SK-N-SH (cell line): ENCODE measurements at regions not wholly inside any gene's neighbourhood (a gene's known extent, or its start where the extent isn't known, plus 50 kb on each side); places are given as distances from the start of the nearest gene placed in this dataset.

Experiments used
- CTCF ChIA-PET: fragments of 300-600, 350-600 bp; formaldehyde crosslinking; extraction: SDS; loops from one replicate; lab custom pipeline; 2021; lab: Yijun Ruan, JAX
- POLR2A ChIA-PET: fragments of 350-600 bp; sonication (Branson Sonifier 250); formaldehyde crosslinking; extraction: SDS; loops from one replicate; lab custom pipeline; 2020; ENCODE audit warnings: antibody characterized with exemption, inconsistent platforms; lab: Yijun Ruan, JAX
- DNase-seq: peaks from one replicate; pipeline ENCODE4 v3.0.0; 2012
- H2AFZ ChIP-seq: fragments of 200-600 bp; sonication (generic); 2 replicates; pipeline ENCODE4 v1.8.1; 2016; ENCODE audit warnings: antibody characterized with exemption, mild to moderate bottlenecking, low read depth
- H3F3A ChIP-seq: fragments of 200-600 bp; sonication (generic); replicated peaks from 2 replicates; pipeline ENCODE3; 2016; ENCODE audit warnings: antibody characterized with exemption, mild to moderate bottlenecking; ENCODE audit not compliant: insufficient read depth
- H3K27ac ChIP-seq, 2 experiments: fragments of 200-500 bp in 1 of 2; fragments of 200-600 bp in 1 of 2; sonication (Bioruptor generic) in 1 of 2; sonication (generic), shearing (Covaris generic) in 1 of 2; 2 replicates each; pipeline versions ENCODE4 v1.5.1 to v1.6.1; 2014 to 2016; ENCODE audit warnings: low read depth in 2 of 2, inconsistent platforms in 1 of 2, low read length in 1 of 2, mild to moderate bottlenecking in 1 of 2, mixed read lengths in 1 of 2
- H3K27me3 ChIP-seq: fragments of 200-600 bp; sonication (generic), shearing (Covaris generic); 2 replicates; pipeline ENCODE4 v1.6.1; 2016; ENCODE audit warnings: mixed run types; ENCODE audit not compliant: insufficient read depth
- H3K36me3 ChIP-seq, 2 experiments: fragments of 200-500 bp in 1 of 2; fragments of 200-600 bp in 1 of 2; sonication (Bioruptor generic) in 1 of 2; sonication (generic) in 1 of 2; replicated peaks in 1 of 2; 2 replicates each; pipeline versions ENCODE3 to v1.5.1; 2014 to 2016; ENCODE audit warnings: low read length in 1 of 2, mild to moderate bottlenecking in 1 of 2; ENCODE audit not compliant: insufficient read depth in 2 of 2, control insufficient read depth in 1 of 2
- H3K4me1 ChIP-seq, 2 experiments: fragments of 200-500 bp in 1 of 2; fragments of 200-600 bp in 1 of 2; sonication (Bioruptor generic) in 1 of 2; sonication (generic), shearing (Covaris generic) in 1 of 2; 2 replicates each; pipeline versions ENCODE4 v1.5.1 to v1.6.1; 2014 to 2016; ENCODE audit warnings: low read depth in 1 of 2, low read length in 1 of 2, mixed run types in 1 of 2; ENCODE audit not compliant: insufficient read depth in 2 of 2, control insufficient read depth in 1 of 2
- H3K4me2 ChIP-seq: fragments of 200-600 bp; sonication (generic), shearing (Covaris generic); 2 replicates; pipeline ENCODE4 v1.6.1; 2017; ENCODE audit warnings: mixed run types
- H3K4me3 ChIP-seq, 2 experiments: fragments of 200-500 bp in 1 of 2; fragments of 200-600 bp in 1 of 2; sonication (Bioruptor generic) in 1 of 2; sonication (generic), shearing (Covaris generic) in 1 of 2; 2 replicates each; pipeline versions ENCODE4 v1.5.1 to v1.8.1; 2014 to 2016; ENCODE audit warnings: low read depth in 2 of 2, inconsistent platforms in 1 of 2, low read length in 1 of 2, mild to moderate bottlenecking in 1 of 2, mixed read lengths in 1 of 2, moderate library complexity in 1 of 2
- H3K79me2 ChIP-seq: fragments of 200-600 bp; sonication (generic); 2 replicates; pipeline ENCODE4 v1.8.1; 2017; ENCODE audit warnings: mild to moderate bottlenecking; ENCODE audit not compliant: insufficient read depth
- H3K9ac ChIP-seq: fragments of 200-600 bp; sonication (generic); 2 replicates; pipeline ENCODE4 v1.6.1; 2017; ENCODE audit warnings: mixed run types
- H3K9me2 ChIP-seq: fragments of 200-600 bp; sonication (generic); 2 replicates; pipeline ENCODE4 v1.6.1; 2017; ENCODE audit warnings: mixed run types
- H3K9me3 ChIP-seq: fragments of 200-600 bp; sonication (generic); 2 replicates; pipeline ENCODE4 v1.6.1; 2017; ENCODE audit warnings: mixed run types, mild to moderate bottlenecking, moderate library complexity
- H4K20me1 ChIP-seq: fragments of 200-600 bp; sonication (generic); 2 replicates; pipeline ENCODE4 v1.6.1; 2017; ENCODE audit warnings: mild to moderate bottlenecking, mixed run types; ENCODE audit not compliant: insufficient read depth
- FOXJ3 ChIP-seq: sonication (generic); formaldehyde crosslinking; IDR thresholded peaks from 2 replicates; pipeline ENCODE4 v1.5.1; 2020; ENCODE audit warnings: mild to moderate bottlenecking, missing genetic modification reagents
- FOXM1 ChIP-seq: IDR thresholded peaks from 2 replicates; pipeline ENCODE4 v1.4.0; 2012; ENCODE audit warnings: low read depth, mild to moderate bottlenecking
- MEF2A ChIP-seq: IDR thresholded peaks from 2 replicates; pipeline ENCODE4 v1.4.0; 2012; ENCODE audit warnings: low read depth, borderline replicate concordance
- MXI1 ChIP-seq: IDR thresholded peaks from 2 replicates; pipeline ENCODE4 v1.6.1; 2012; ENCODE audit warnings: mild to moderate bottlenecking, low read depth, low read length, improper control_type of control experiment
- POLR2AphosphoS5 ChIP-seq: IDR thresholded peaks from 2 replicates; pipeline ENCODE4 v1.6.1; 2012; ENCODE audit warnings: low read depth, low read length
- RCOR1 ChIP-seq: fragments of 150-350 bp; IDR thresholded peaks from 2 replicates; pipeline ENCODE4 v1.6.1; 2017; ENCODE audit warnings: antibody characterized with exemption, low read length
- REST ChIP-seq: IDR thresholded peaks from 2 replicates; pipeline ENCODE4 v1.6.1; 2012; ENCODE audit warnings: mild to moderate bottlenecking, low read depth, low read length, moderate library complexity
- RXRA ChIP-seq: IDR thresholded peaks from 2 replicates; pipeline ENCODE4 v1.4.0; 2012; ENCODE audit warnings: low read depth, mild to moderate bottlenecking, borderline replicate concordance
- SIN3A ChIP-seq: IDR thresholded peaks from 2 replicates; pipeline ENCODE4 v1.6.1; 2012; ENCODE audit warnings: low read depth, mild to moderate bottlenecking, low read length, moderate library complexity, borderline replicate concordance
- SMC3 ChIP-seq: IDR thresholded peaks from 2 replicates; pipeline ENCODE4 v1.6.1; 2012; ENCODE audit warnings: low read depth, low read length, improper control_type of control experiment
- TAF1 ChIP-seq: IDR thresholded peaks from 2 replicates; pipeline ENCODE4 v1.6.1; 2012; ENCODE audit warnings: low read depth, mild to moderate bottlenecking, low read length, moderate library complexity, borderline replicate concordance
- TCF12 ChIP-seq: IDR thresholded peaks from 2 replicates; pipeline ENCODE4 v1.4.0; 2012
- YY1 ChIP-seq: IDR thresholded peaks from 2 replicates; pipeline ENCODE4 v1.4.0; 2012; ENCODE audit warnings: low read depth, mild to moderate bottlenecking
- WGBS: methylation state at CpG from one replicate; pipeline ENCODE4 v1.1.6; 2017; ENCODE audit warnings: low lambda C conversion rate; 5-methylcytosine and 5-hydroxymethylcytosine counted together
- TF ChIP-seq, protein P1 (sequence below): fragments of 150-350 bp; IDR thresholded peaks from 2 replicates; pipeline ENCODE4 v1.6.1; 2017; ENCODE audit warnings: antibody characterized with exemption, low read length, low read depth, borderline replicate concordance
- TF ChIP-seq, protein P2 (sequence below): fragments of 150-350 bp; IDR thresholded peaks from 2 replicates; pipeline ENCODE4 v1.6.1; 2016; ENCODE audit warnings: mild to moderate bottlenecking, low read depth, low read length
- TF ChIP-seq, protein P3 (sequence below): IDR thresholded peaks from 2 replicates; pipeline ENCODE4; 2012
- TF ChIP-seq, protein P4 (sequence below): fragments of 200-600 bp; sonication (generic); IDR thresholded peaks from 2 replicates; pipeline ENCODE4 v1.6.1; 2017; ENCODE audit warnings: antibody characterized with exemption, mild to moderate bottlenecking, moderate library complexity

DNA sequence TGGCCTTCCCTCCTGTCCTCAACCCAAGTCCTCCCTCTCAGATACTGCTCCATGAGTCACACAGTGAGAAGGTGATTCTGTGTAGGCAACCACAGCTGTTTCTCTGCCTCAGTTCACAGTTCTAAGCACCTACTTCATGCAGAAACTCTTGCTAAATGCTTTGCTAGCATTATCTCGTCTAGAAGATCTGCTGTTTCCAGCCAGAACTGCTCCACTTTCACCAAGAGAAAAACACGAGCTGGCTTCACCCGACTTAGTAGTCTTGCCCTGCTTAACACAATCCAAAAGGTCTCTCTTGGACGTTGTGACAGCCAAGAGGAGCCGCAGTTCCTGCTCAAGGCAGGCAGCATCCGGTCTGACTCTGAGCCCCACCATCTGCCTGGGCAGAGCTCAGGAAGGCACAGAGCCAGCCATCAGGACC, 272.1 kb downstream of the UACA start:
- no peak overlapping the region for H3K4me3 ChIP-seq
- H3K79me2 ChIP-seq = no peaks in the 10 kb centered on the region; the same call in 1 of the 2 replicates
- no peak overlapping the region for H3K9ac ChIP-seq
- no peaks in the 10 kb centered on the region for H3K27me3 ChIP-seq
- no peak overlapping the region; a peak in 1 of 4 replicates for H3K27ac ChIP-seq
- POLR2A ChIA-PET = interaction anchor here (1.7 kb wide), 1 partner anchor 11 kb away, joined by 3 read pairs; no protein-coding TSS in a partner anchor
- H3K4me2 ChIP-seq = no peak overlapping the region
- no peak overlapping the region for H2AFZ ChIP-seq
- H3F3A ChIP-seq = peaks cover 30% of the 10 kb centered on the region
- CTCF ChIA-PET = interaction anchor here (1.6 to 2.7 kb wide), 2 partner anchors 58 to 1013 kb away, joined by 5 to 8 read pairs; no protein-coding TSS in a partner anchor
- no peak for DNase-seq
- H3K9me2 ChIP-seq = no peaks in the 10 kb centered on the region
- TF ChIP-seq YY1 (no peak), SMC3 (no peak), RXRA (no peak)
- no peaks in the 10 kb centered on the region for H4K20me1 ChIP-seq
- H3K36me3 ChIP-seq = no peaks in the 10 kb centered on the region
- 90% methylated on average over 6 of the region's 6 CpGs for WGBS
- H3K4me1 ChIP-seq = peaks cover 42 to 48% of the 10 kb centered on the region in 2 experiments
- no peaks in the 10 kb centered on the region for H3K9me3 ChIP-seq

- no peak overlapping the region for H3K9ac ChIP-seq
- H4K20me1 ChIP-seq = no peaks in the 10 kb centered on the region
- no peak overlapping the region for H2AFZ ChIP-seq
- H3K27me3 ChIP-seq = no peaks in the 10 kb centered on the region
- no peak for DNase-seq
- H3K36me3 ChIP-seq = no peaks in the 10 kb centered on the region
- no peak for TF ChIP-seq FOXJ3 (CRISPR knock-in tag)
- TF ChIP-seq FOXM1 = no peak
- TF ChIP-seq MXI1 = no peak
- no peak for TF ChIP-seq POLR2AphosphoS5
- TF ChIP-seq, protein P1, sequence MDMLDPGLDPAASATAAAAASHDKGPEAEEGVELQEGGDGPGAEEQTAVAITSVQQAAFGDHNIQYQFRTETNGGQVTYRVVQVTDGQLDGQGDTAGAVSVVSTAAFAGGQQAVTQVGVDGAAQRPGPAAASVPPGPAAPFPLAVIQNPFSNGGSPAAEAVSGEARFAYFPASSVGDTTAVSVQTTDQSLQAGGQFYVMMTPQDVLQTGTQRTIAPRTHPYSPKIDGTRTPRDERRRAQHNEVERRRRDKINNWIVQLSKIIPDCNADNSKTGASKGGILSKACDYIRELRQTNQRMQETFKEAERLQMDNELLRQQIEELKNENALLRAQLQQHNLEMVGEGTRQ = no peak
- no peak for TF ChIP-seq REST
- no peak for TF ChIP-seq MEF2A
- TF ChIP-seq, protein P2, sequence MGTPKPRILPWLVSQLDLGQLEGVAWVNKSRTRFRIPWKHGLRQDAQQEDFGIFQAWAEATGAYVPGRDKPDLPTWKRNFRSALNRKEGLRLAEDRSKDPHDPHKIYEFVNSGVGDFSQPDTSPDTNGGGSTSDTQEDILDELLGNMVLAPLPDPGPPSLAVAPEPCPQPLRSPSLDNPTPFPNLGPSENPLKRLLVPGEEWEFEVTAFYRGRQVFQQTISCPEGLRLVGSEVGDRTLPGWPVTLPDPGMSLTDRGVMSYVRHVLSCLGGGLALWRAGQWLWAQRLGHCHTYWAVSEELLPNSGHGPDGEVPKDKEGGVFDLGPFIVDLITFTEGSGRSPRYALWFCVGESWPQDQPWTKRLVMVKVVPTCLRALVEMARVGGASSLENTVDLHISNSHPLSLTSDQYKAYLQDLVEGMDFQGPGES = no peak
- no peak for TF ChIP-seq RCOR1
- no peak for TF ChIP-seq TCF12
- TF ChIP-seq TAF1 = no peak
- TF ChIP-seq, protein P3, sequence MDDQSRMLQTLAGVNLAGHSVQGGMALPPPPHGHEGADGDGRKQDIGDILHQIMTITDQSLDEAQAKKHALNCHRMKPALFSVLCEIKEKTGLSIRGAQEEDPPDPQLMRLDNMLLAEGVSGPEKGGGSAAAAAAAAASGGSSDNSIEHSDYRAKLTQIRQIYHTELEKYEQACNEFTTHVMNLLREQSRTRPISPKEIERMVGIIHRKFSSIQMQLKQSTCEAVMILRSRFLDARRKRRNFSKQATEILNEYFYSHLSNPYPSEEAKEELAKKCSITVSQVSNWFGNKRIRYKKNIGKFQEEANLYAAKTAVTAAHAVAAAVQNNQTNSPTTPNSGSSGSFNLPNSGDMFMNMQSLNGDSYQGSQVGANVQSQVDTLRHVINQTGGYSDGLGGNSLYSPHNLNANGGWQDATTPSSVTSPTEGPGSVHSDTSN = no peak
- no peak for TF ChIP-seq SIN3A
- TF ChIP-seq, protein P4, sequence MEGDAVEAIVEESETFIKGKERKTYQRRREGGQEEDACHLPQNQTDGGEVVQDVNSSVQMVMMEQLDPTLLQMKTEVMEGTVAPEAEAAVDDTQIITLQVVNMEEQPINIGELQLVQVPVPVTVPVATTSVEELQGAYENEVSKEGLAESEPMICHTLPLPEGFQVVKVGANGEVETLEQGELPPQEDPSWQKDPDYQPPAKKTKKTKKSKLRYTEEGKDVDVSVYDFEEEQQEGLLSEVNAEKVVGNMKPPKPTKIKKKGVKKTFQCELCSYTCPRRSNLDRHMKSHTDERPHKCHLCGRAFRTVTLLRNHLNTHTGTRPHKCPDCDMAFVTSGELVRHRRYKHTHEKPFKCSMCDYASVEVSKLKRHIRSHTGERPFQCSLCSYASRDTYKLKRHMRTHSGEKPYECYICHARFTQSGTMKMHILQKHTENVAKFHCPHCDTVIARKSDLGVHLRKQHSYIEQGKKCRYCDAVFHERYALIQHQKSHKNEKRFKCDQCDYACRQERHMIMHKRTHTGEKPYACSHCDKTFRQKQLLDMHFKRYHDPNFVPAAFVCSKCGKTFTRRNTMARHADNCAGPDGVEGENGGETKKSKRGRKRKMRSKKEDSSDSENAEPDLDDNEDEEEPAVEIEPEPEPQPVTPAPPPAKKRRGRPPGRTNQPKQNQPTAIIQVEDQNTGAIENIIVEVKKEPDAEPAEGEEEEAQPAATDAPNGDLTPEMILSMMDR = no peak
- TF ChIP-seq, all 33 proteins: peak for 0
- 92% methylated on average over 7 of the region's 7 CpGs for WGBS
- Histone ChIP-seq H3K4me2 (no peak overlapping the region), H3K4me1 (peaks cover 41 to 48% of the 10 kb centered on the region in 2 experiments), H3K9me2 (no peaks in the 10 kb centered on the region), H3K27ac (no peak overlapping the region), H3K4me3 (no peak overlapping the region), H3K79me2 (no peaks in the 10 kb centered on the region; the same call in 1 of the 2 replicates), H3F3A (peaks cover 30% of the 10 kb centered on the region), H3K9me3 (no peaks in the 10 kb centered on the region)
- ChIA-PET POLR2A (no interaction called here), CTCF (interaction anchor here (1.6 to 3.9 kb wide), 3 partner anchors 25 to 1013 kb away, joined by 5 to 55 read pairs (median 8); no protein-coding TSS in a partner anchor)
These were observed 272.6 kb downstream of the UACA start for GRCh38 chr15:70490838-70491155.
